ENCODE measurements at regions not wholly inside any gene's neighbourhood (a gene's known extent, or its start where the extent isn't known, plus 50 kb on each side); places are given as distances from the start of the nearest gene placed in this dataset.

GRCh38 chr6:93675856-93676417 lies 256.6 kb upstream of the EPHA7 start:
- H3K79me2 ChIP-seq (ENCODE audit: control insufficient read depth, insufficient read depth, low read length), result no peaks in the 10 kb centered on the region
- no peak overlapping the region for H3K4me3 Mint-ChIP-seq
- H3K9me3 ChIP-seq (ENCODE audit: control extremely low read depth in 1 of 3, control insufficient read depth in 2 of 3, insufficient read depth in 1 of 3, low read length in 2 of 3), result peaks cover 0 to 3% (median 0%) of the 10 kb centered on the region in 3 donors
- no peak overlapping the region for H3K4me2 ChIP-seq (replicated peaks; ENCODE audit: low read depth, low read length, poor library complexity, severe bottlenecking)
- intact Hi-C loops (cut with micrococcal nuclease), result no loop called here
- H2AFZ ChIP-seq (ENCODE audit: insufficient read depth, low read depth, low read length, poor library complexity, severe bottlenecking), result no peak overlapping the region
- H3K4me1 ChIP-seq (ENCODE audit: control insufficient read depth in 2 of 2, insufficient read depth in 2 of 2, low read length in 2 of 2), result no peaks in the 10 kb centered on the region
- TF ChIP-seq EZH2 (IDR thresholded peaks at IDR 0.05; ENCODE audit: borderline replicate concordance, insufficient read depth, low read depth, low read length, poor library complexity, severe bottlenecking) (no peak), CTCF (IDR thresholded peaks at IDR 0.05) (no peak)
- H3K27ac ChIP-seq (ENCODE audit: low read length in 2 of 2), result no peak overlapping the region
- no peak overlapping the region for H3K9ac ChIP-seq (ENCODE audit: low read length)
- no peaks in the 10 kb centered on the region for H3K36me3 ChIP-seq (replicated peaks in 1 of 2; ENCODE audit: control extremely low read depth in 1 of 2, control insufficient read depth in 1 of 2, extremely low read depth in 1 of 2, insufficient read depth in 2 of 2, low read length in 1 of 2)
- no peak for DNase-seq
- no CpG with 5 or more reads among the region's 1 CpG for WGBS (ENCODE audit: insufficient coverage)
- H3K27ac Mint-ChIP-seq, result no peak overlapping the region
- ChIA-PET CTCF (no interaction called here), POLR2A (no interaction called here)
- H3K4me1 Mint-ChIP-seq, result no peaks in the 10 kb centered on the region
- H3K9me3 Mint-ChIP-seq (ENCODE audit: insufficient read depth), result no peaks in the 10 kb centered on the region
- H3K27me3 Mint-ChIP-seq, result no peaks in the 10 kb centered on the region
- H3K27me3 ChIP-seq (replicated peaks in 1 of 4; ENCODE audit: control extremely low read depth in 1 of 4, control insufficient read depth in 3 of 4, insufficient read depth in 4 of 4, low read length in 3 of 4), result no peaks in the 10 kb centered on the region
- H3K4me3 ChIP-seq (ENCODE audit: control extremely low read depth in 1 of 5, extremely low read depth in 1 of 5, insufficient read depth in 1 of 5, low read depth in 2 of 5, low read length in 4 of 5), result no peak overlapping the region
- ATAC-seq (ENCODE audit: low read depth), result no peak
- H4K20me1 ChIP-seq (ENCODE audit: control insufficient read depth, insufficient read depth, low read length, poor library complexity, severe bottlenecking), result no peaks in the 10 kb centered on the region

- Mint-ChIP-seq H3K4me1 (no peaks in the 10 kb centered on the region), H3K27ac (no peak overlapping the region), H3K9me3 (ENCODE audit: insufficient read depth) (peaks cover 4% of the 10 kb centered on the region), H3K27me3 (no peaks in the 10 kb centered on the region), H3K4me3 (no peak overlapping the region)
- Histone ChIP-seq H3K36me3 (replicated peaks in 1 of 2; ENCODE audit: control extremely low read depth in 1 of 2, control insufficient read depth in 1 of 2, extremely low read depth in 1 of 2, insufficient read depth in 2 of 2, low read length in 1 of 2) (no peaks in the 10 kb centered on the region), H2AFZ (ENCODE audit: insufficient read depth, low read depth, low read length, poor library complexity, severe bottlenecking) (no peak overlapping the region), H3K27me3 (replicated peaks in 1 of 4; ENCODE audit: control extremely low read depth in 1 of 4, control insufficient read depth in 3 of 4, insufficient read depth in 4 of 4, low read length in 3 of 4) (no peaks in the 10 kb centered on the region), H3K27ac (ENCODE audit: low read length in 2 of 2) (no peak overlapping the region), H3K9me3 (ENCODE audit: control extremely low read depth in 1 of 3, control insufficient read depth in 2 of 3, insufficient read depth in 1 of 3, low read length in 2 of 3) (no peaks in the 10 kb centered on the region), H3K4me2 (replicated peaks; ENCODE audit: low read depth, low read length, poor library complexity, severe bottlenecking) (no peak overlapping the region), H3K9ac (ENCODE audit: low read length) (no peak overlapping the region), H3K4me1 (ENCODE audit: control insufficient read depth in 2 of 2, insufficient read depth in 2 of 2, low read length in 2 of 2) (no peaks in the 10 kb centered on the region), H4K20me1 (ENCODE audit: control insufficient read depth, insufficient read depth, low read length, poor library complexity, severe bottlenecking) (no peaks in the 10 kb centered on the region), H3K4me3 (ENCODE audit: control extremely low read depth in 1 of 5, extremely low read depth in 1 of 5, insufficient read depth in 1 of 5, low read depth in 2 of 5, low read length in 4 of 5) (no peak overlapping the region), H3K79me2 (ENCODE audit: control insufficient read depth, insufficient read depth, low read length) (no peaks in the 10 kb centered on the region)
- whole genome bisulfite sequencing (ENCODE audit: insufficient coverage), result 44% methylated on average over 1 of the region's 1 CpG
- intact Hi-C loops (cut with micrococcal nuclease), result no loop called here
- DNase-seq, result no peak
- no peak for ATAC-seq (ENCODE audit: low read depth)
- CTCF ChIA-PET, result no interaction called here
- POLR2A ChIA-PET, result no interaction called here
- TF ChIP-seq EZH2 (IDR thresholded peaks at IDR 0.05; ENCODE audit: borderline replicate concordance, insufficient read depth, low read depth, low read length, poor library complexity, severe bottlenecking), result no peak
- TF ChIP-seq CTCF (IDR thresholded peaks at IDR 0.05), result no peak
Measured at GRCh38 chr6:93663111-93663510, 243.8 kb upstream of the EPHA7 start.

Measured in B cell (primary cell).